DOHH2 (cell line): ENCODE measurements at regions not wholly inside any gene's neighbourhood (a gene's known extent, or its start where the extent isn't known, plus 50 kb on each side); places are given as distances from the start of the nearest gene placed in this dataset.

Source experiments
- H3F3A ChIP-seq: fragments of 200-600 bp; sonication (generic), shearing (Covaris generic); 2 replicates; pipeline ENCODE4 v1.6.0; 2016; ENCODE audit warnings: antibody characterized with exemption, mild to moderate bottlenecking; ENCODE audit not compliant: control insufficient read depth, insufficient read depth
- H3K27ac ChIP-seq: fragments of 200-600 bp; sonication (generic); 2 replicates; pipeline ENCODE4 v1.5.1; 2014; ENCODE audit warnings: low read depth, mild to moderate bottlenecking, low read length, moderate library complexity
- H3K27me3 ChIP-seq: fragments of 200-600 bp; sonication (generic); 2 replicates; pipeline ENCODE4 v1.6.1; 2014; ENCODE audit warnings: mild to moderate bottlenecking, low read length, mixed read lengths; ENCODE audit not compliant: control insufficient read depth
- H3K36me3 ChIP-seq: fragments of 200-600 bp; sonication (generic); 2 replicates; pipeline ENCODE4 v1.6.1; 2014; ENCODE audit warnings: mild to moderate bottlenecking, low read length, moderate library complexity, mixed read lengths; ENCODE audit not compliant: control insufficient read depth
- H3K4me1 ChIP-seq: fragments of 200-600 bp; sonication (generic); 2 replicates; pipeline ENCODE4 v1.6.1; 2014; ENCODE audit warnings: mild to moderate bottlenecking, low read length, mixed read lengths; ENCODE audit not compliant: control insufficient read depth
- H3K4me2 ChIP-seq: fragments of 200-600 bp; sonication (generic); 2 replicates; pipeline ENCODE4 v1.6.0; 2014; ENCODE audit warnings: mild to moderate bottlenecking, low read length, moderate library complexity
- H3K4me3 ChIP-seq: fragments of 200-600 bp; sonication (generic); 2 replicates; pipeline ENCODE4 v1.5.1; 2014; ENCODE audit warnings: mild to moderate bottlenecking, low read length, mixed read lengths
- H3K79me2 ChIP-seq: fragments of 200-600 bp; sonication (generic); 2 replicates; pipeline ENCODE4 v1.6.1; 2014; ENCODE audit warnings: mild to moderate bottlenecking, low read length, mixed read lengths; ENCODE audit not compliant: control insufficient read depth
- H3K9me2 ChIP-seq: fragments of 200-600 bp; sonication (generic); replicated peaks from 2 replicates; pipeline ENCODE4 v1.6.1; 2014; ENCODE audit warnings: mild to moderate bottlenecking, low read length, mixed read lengths; ENCODE audit not compliant: control insufficient read depth
- H3K9me3 ChIP-seq: fragments of 200-600 bp; sonication (generic); 2 replicates; pipeline ENCODE4 v1.6.1; 2014; ENCODE audit warnings: antibody characterized with exemption, low read length, mixed read lengths; ENCODE audit not compliant: control insufficient read depth, insufficient read depth
- H4K20me1 ChIP-seq: fragments of 200-600 bp; sonication (generic); 2 replicates; pipeline ENCODE4 v1.6.0; 2014; ENCODE audit warnings: low read depth, mild to moderate bottlenecking, antibody characterized with exemption, low read length, moderate library complexity; ENCODE audit not compliant: control insufficient read depth, insufficient read depth
- CTCF ChIP-seq: fragments of 200-600 bp; sonication (generic); IDR thresholded peaks from one replicate; pipeline ENCODE4 v1.5.1; 2014; ENCODE audit warnings: antibody characterized with exemption, mild to moderate bottlenecking, low read depth, low read length; ENCODE audit not compliant: poor library complexity, severe bottlenecking
- EZH2phosphoT487 ChIP-seq: fragments of 200-600 bp; sonication (generic); IDR thresholded peaks from 2 replicates; pipeline ENCODE4 v1.6.1; 2017; ENCODE audit warnings: borderline replicate concordance, mild to moderate bottlenecking, antibody characterized with exemption, low read length, moderate library complexity, mixed read lengths

GRCh38 chr2:176592216-176592615 lies 323.0 kb downstream of the MTX2 start:
- Histone ChIP-seq H3K4me2 (no peak overlapping the region), H3K9me3 (no peaks in the 10 kb centered on the region), H3K4me1 (no peaks in the 10 kb centered on the region), H3K27me3 (no peaks in the 10 kb centered on the region), H3K79me2 (no peaks in the 10 kb centered on the region), H3K4me3 (no peak overlapping the region), H4K20me1 (no peaks in the 10 kb centered on the region), H3K9me2 (no peaks in the 10 kb centered on the region), H3K27ac (no peak overlapping the region), H3K36me3 (no peaks in the 10 kb centered on the region), H3F3A (no peaks in the 10 kb centered on the region)
- TF ChIP-seq CTCF (no peak), EZH2phosphoT487 (no peak)

GRCh38 chr2:176595986-176596385 lies 326.7 kb downstream of the MTX2 start:
- Histone ChIP-seq H3K9me2 (no peaks in the 10 kb centered on the region), H3K36me3 (no peaks in the 10 kb centered on the region), H3F3A (no peaks in the 10 kb centered on the region), H3K4me2 (no peak overlapping the region), H3K4me1 (no peaks in the 10 kb centered on the region), H3K27ac (no peak overlapping the region), H4K20me1 (no peaks in the 10 kb centered on the region), H3K4me3 (no peak overlapping the region), H3K9me3 (no peaks in the 10 kb centered on the region), H3K27me3 (no peaks in the 10 kb centered on the region), H3K79me2 (no peaks in the 10 kb centered on the region)
- TF ChIP-seq CTCF, result no peak
- TF ChIP-seq EZH2phosphoT487, result no peak

- TF ChIP-seq EZH2phosphoT487 (no peak), CTCF (no peak)
- H3K4me2 ChIP-seq, result no peak overlapping the region
- no peaks in the 10 kb centered on the region for H3K9me3 ChIP-seq
- no peak overlapping the region for H3K4me3 ChIP-seq
- H4K20me1 ChIP-seq, result no peaks in the 10 kb centered on the region
- no peaks in the 10 kb centered on the region for H3K9me2 ChIP-seq
- no peaks in the 10 kb centered on the region for H3K79me2 ChIP-seq
- no peaks in the 10 kb centered on the region for H3F3A ChIP-seq
- no peak overlapping the region for H3K27ac ChIP-seq
- H3K27me3 ChIP-seq, result no peaks in the 10 kb centered on the region
- H3K36me3 ChIP-seq, result no peaks in the 10 kb centered on the region
- no peaks in the 10 kb centered on the region for H3K4me1 ChIP-seq
These were observed 328.7 kb downstream of the MTX2 start for GRCh38 chr2:176597916-176598315.

GRCh38 chr2:176598351-176598750 lies 329.1 kb downstream of the MTX2 start:
- no peaks in the 10 kb centered on the region for H3K27me3 ChIP-seq
- no peaks in the 10 kb centered on the region for H4K20me1 ChIP-seq
- TF ChIP-seq EZH2phosphoT487 (no peak), CTCF (no peak)
- no peaks in the 10 kb centered on the region for H3K79me2 ChIP-seq
- H3K9me3 ChIP-seq, result no peaks in the 10 kb centered on the region
- no peak overlapping the region for H3K4me3 ChIP-seq
- no peaks in the 10 kb centered on the region for H3K9me2 ChIP-seq
- no peaks in the 10 kb centered on the region for H3F3A ChIP-seq
- H3K36me3 ChIP-seq, result no peaks in the 10 kb centered on the region
- no peak overlapping the region for H3K4me2 ChIP-seq
- H3K4me1 ChIP-seq, result no peaks in the 10 kb centered on the region
- H3K27ac ChIP-seq, result no peak overlapping the region
